Naive thymus-derived CD4-positive, alpha-beta T cell (primary cell): ENCODE measurements at regions not wholly inside any gene's neighbourhood (a gene's known extent, or its start where the extent isn't known, plus 50 kb on each side); places are given as distances from the start of the nearest gene placed in this dataset.

Source experiments
- ATAC-seq: fragments of 150-1000 bp; cut with Tn5 transposase; 2 replicates; pipeline ENCODE4 v1.10.0; 2021; ENCODE audit warnings: mild to moderate bottlenecking, moderate library complexity
- CTCF ChIA-PET: fragments of 350-600 bp; sonication (Branson Sonifier 250); formaldehyde crosslinking; loops from one replicate; lab custom pipeline; 2021; ENCODE audit warnings: antibody characterized with exemption; lab: Charles Lee
- POLR2A ChIA-PET: fragments of 350-600 bp; sonication (Branson Sonifier 250); formaldehyde crosslinking; loops from one replicate; lab custom pipeline; 2021; ENCODE audit warnings: antibody characterized with exemption, inconsistent platforms; lab: Charles Lee
- DNase-seq, 9 donors: peaks; one replicate each; pipeline versions ENCODE4 v3.0.0 to v3.0.0-alpha.2; 2020 to 2022; ENCODE audit warnings: mixed read lengths in 1 of 9
- H3K27ac ChIP-seq: one replicate; pipeline ENCODE4 v1.7.0; 2013; ENCODE audit warnings: mild to moderate bottlenecking, low read depth, low read length, moderate library complexity
- H3K27me3 ChIP-seq, 2 donors: one replicate each; pipeline ENCODE4 v1.7.0; 2013; ENCODE audit warnings: low read length in 2 of 2, mild to moderate bottlenecking in 2 of 2, moderate library complexity in 2 of 2; ENCODE audit not compliant: control insufficient read depth in 2 of 2, insufficient read depth in 2 of 2
- H3K36me3 ChIP-seq, 3 experiments: 1 replicate in 2 of 3; 2 replicates in 1 of 3; pipeline ENCODE4 v1.7.0; 2013; ENCODE audit warnings: low read length in 3 of 3, mild to moderate bottlenecking in 3 of 3, moderate library complexity in 1 of 3; ENCODE audit not compliant: insufficient read depth in 3 of 3, control insufficient read depth in 2 of 3
- H3K4me1 ChIP-seq, 2 donors: one replicate each; pipeline ENCODE4 v1.7.0; 2013; ENCODE audit warnings: low read length in 2 of 2, mild to moderate bottlenecking in 2 of 2, moderate library complexity in 1 of 2; ENCODE audit not compliant: control insufficient read depth in 2 of 2, insufficient read depth in 2 of 2
- H3K4me3 ChIP-seq: 2 replicates; pipeline ENCODE4 v1.7.0; 2013; ENCODE audit warnings: mild to moderate bottlenecking, low read length
- H3K9me3 ChIP-seq, 3 experiments: 1 replicate in 2 of 3; 2 replicates in 1 of 3; pipeline ENCODE4 v1.7.0; 2013; ENCODE audit warnings: low read length in 3 of 3; ENCODE audit not compliant: control insufficient read depth in 2 of 3
- H3K27ac Mint-ChIP-seq, 9 donors: one replicate each; pipeline ENCODE4 v1.8.0; 2020 to 2022; ENCODE audit warnings: mixed read lengths in 9 of 9, mild to moderate bottlenecking in 8 of 9, moderate library complexity in 5 of 9, inconsistent platforms in 2 of 9
- H3K27me3 Mint-ChIP-seq, 5 donors: one replicate each; pipeline ENCODE4 v1.8.0; 2021 to 2022; ENCODE audit warnings: mixed read lengths in 5 of 5, mild to moderate bottlenecking in 1 of 5
- H3K36me3 Mint-ChIP-seq, 5 donors: one replicate each; pipeline ENCODE4 v1.8.0; 2020 to 2022; ENCODE audit warnings: mixed read lengths in 5 of 5, mild to moderate bottlenecking in 3 of 5, inconsistent platforms in 1 of 5
- H3K4me1 Mint-ChIP-seq, 7 donors: one replicate each; pipeline ENCODE4 v1.8.0; 2020 to 2022; ENCODE audit warnings: mixed read lengths in 7 of 7, mild to moderate bottlenecking in 3 of 7, inconsistent platforms in 1 of 7
- H3K4me3 Mint-ChIP-seq, 10 donors: one replicate each; pipeline ENCODE4 v1.8.0; 2020 to 2022; ENCODE audit warnings: mild to moderate bottlenecking in 10 of 10, mixed read lengths in 10 of 10, moderate library complexity in 6 of 10, inconsistent platforms in 2 of 10
- H3K9me3 Mint-ChIP-seq, 11 donors: one replicate each; pipeline ENCODE4 v1.8.0; 2020 to 2022; ENCODE audit warnings: mixed read lengths in 11 of 11, mild to moderate bottlenecking in 4 of 11, inconsistent platforms in 1 of 11, moderate library complexity in 1 of 11
- intact Hi-C, 2 donors: fragments of 100-400 bp; cut with micrococcal nuclease; formaldehyde crosslinking; loops; one replicate each; pipeline ENCODE4 v1.15.1; 2023

- no peak for ATAC-seq
- ChIA-PET CTCF (no interaction called here), POLR2A (no interaction called here)
- Histone ChIP-seq H3K9me3 (no peaks in the 10 kb centered on the region), H3K36me3 (no peaks in the 10 kb centered on the region), H3K4me1 (no peaks in the 10 kb centered on the region), H3K27me3 (no peaks in the 10 kb centered on the region), H3K4me3 (no peak overlapping the region), H3K27ac (no peak overlapping the region)
- intact Hi-C loops: no loop called here
- H3K27me3 Mint-ChIP-seq: peaks cover 0 to 3% (median 0%) of the 10 kb centered on the region in 5 donors
- H3K4me1 Mint-ChIP-seq: no peaks in the 10 kb centered on the region
- no peak for DNase-seq
- H3K27ac Mint-ChIP-seq: no peak overlapping the region
- H3K36me3 Mint-ChIP-seq: no peaks in the 10 kb centered on the region
- peaks cover 0 to 6% (median 0%) of the 10 kb centered on the region in 11 donors for H3K9me3 Mint-ChIP-seq
- H3K4me3 Mint-ChIP-seq: no peak overlapping the region
These were observed 301.2 kb downstream of the AASDHPPT start for GRCh38 chr11:106378513-106379179.

DNA sequence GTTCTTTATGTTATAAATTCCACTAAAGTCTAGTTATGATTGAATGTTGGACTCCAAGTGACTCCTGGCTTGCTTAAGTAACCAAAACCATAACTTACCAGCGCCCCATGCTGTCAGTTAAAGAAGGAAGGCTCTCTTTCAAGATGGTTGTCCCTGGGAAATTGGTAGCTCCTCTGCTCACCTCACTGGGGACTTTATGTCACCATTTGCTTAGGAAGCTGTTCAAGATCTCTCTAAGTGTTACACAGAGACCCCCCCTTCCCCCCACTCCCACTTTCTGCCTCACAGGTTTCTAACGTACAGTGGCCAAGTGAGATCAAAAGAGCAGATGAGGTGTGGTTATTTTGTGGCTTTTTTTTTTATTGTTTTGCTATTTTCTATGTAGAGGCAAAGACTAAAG, 301.8 kb downstream of the AASDHPPT start:
- H3K4me1 ChIP-seq: no peaks in the 10 kb centered on the region
- DNase-seq (no peak), ATAC-seq (no peak)
- H3K27ac Mint-ChIP-seq: no peak overlapping the region
- POLR2A ChIA-PET: no interaction called here
- no peaks in the 10 kb centered on the region for H3K36me3 ChIP-seq
- H3K27ac ChIP-seq: no peak overlapping the region
- peaks cover 0 to 3% (median 0%) of the 10 kb centered on the region in 5 donors for H3K27me3 Mint-ChIP-seq
- no peaks in the 10 kb centered on the region for H3K27me3 ChIP-seq
- no peaks in the 10 kb centered on the region for H3K4me1 Mint-ChIP-seq
- peaks cover 0 to 12% (median 1%) of the 10 kb centered on the region in 11 donors for H3K9me3 Mint-ChIP-seq
- no peaks in the 10 kb centered on the region for H3K36me3 Mint-ChIP-seq
- H3K4me3 ChIP-seq: no peak overlapping the region
- intact Hi-C loops: no loop called here
- no peak overlapping the region for H3K4me3 Mint-ChIP-seq
- H3K9me3 ChIP-seq: no peaks in the 10 kb centered on the region
- CTCF ChIA-PET: no interaction called here

DNA sequence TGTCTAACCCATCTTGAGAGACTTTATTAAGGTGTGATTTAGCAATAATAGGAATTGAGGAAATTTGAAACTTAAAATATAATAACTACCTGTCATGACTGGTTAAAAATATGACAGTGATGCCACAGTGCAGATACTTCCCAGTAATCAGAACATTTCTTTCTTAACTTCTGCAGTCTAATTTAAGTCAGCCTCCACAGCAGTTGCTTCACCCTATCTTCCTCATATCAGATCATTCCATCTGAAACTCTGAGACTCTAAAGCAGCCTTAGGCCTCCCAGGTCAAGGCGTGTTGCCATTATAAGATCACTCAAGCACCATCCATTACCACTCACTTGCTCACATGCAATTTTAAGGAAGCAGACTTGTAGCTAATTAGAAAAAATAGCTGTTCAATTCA, 302.2 kb downstream of the AASDHPPT start:
- CTCF ChIA-PET: no interaction called here
- Histone ChIP-seq H3K4me3 (no peak overlapping the region), H3K9me3 (no peaks in the 10 kb centered on the region), H3K36me3 (no peaks in the 10 kb centered on the region), H3K4me1 (no peaks in the 10 kb centered on the region), H3K27me3 (no peaks in the 10 kb centered on the region), H3K27ac (no peak overlapping the region)
- no peak for ATAC-seq
- Mint-ChIP-seq H3K27ac (no peak overlapping the region), H3K4me1 (no peaks in the 10 kb centered on the region), H3K36me3 (no peaks in the 10 kb centered on the region), H3K9me3 (peaks cover 0 to 13% (median 2%) of the 10 kb centered on the region in 11 donors), H3K27me3 (peaks cover 0 to 3% (median 0%) of the 10 kb centered on the region in 5 donors), H3K4me3 (no peak overlapping the region)
- POLR2A ChIA-PET: no interaction called here
- no peak for DNase-seq
- intact Hi-C loops: no loop called here

DNA sequence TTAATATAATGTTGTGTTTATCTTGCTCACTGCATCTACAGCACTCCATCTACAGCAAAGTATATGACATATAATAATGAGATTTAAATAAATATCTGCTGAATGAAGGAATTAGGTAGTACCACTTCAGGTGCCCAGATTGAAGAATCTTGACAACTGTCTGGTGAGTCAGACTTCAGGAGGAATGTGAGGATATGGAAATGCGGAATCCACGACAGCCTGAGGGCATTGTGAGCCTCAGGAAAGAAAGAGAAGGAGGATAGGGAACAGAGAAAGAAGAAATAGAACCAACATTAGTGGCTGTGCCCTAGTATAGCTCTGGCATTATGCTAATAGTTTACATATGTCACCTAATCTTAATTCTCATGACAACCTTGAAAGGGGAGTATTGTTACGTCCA, 304.4 kb downstream of the AASDHPPT start:
- Mint-ChIP-seq H3K4me1 (no peaks in the 10 kb centered on the region), H3K27me3 (no peaks in the 10 kb centered on the region), H3K27ac (no peak overlapping the region), H3K9me3 (peaks cover 0 to 10% (median 4%) of the 10 kb centered on the region in 11 donors), H3K4me3 (no peak overlapping the region), H3K36me3 (no peaks in the 10 kb centered on the region)
- intact Hi-C loops: no loop called here
- no peaks in the 10 kb centered on the region for H3K9me3 ChIP-seq
- no peaks in the 10 kb centered on the region for H3K36me3 ChIP-seq
- POLR2A ChIA-PET: no interaction called here
- no peak overlapping the region for H3K4me3 ChIP-seq
- CTCF ChIA-PET: no interaction called here
- ATAC-seq (no peak), DNase-seq (no peak)
- H3K27me3 ChIP-seq: no peaks in the 10 kb centered on the region
- H3K4me1 ChIP-seq: no peaks in the 10 kb centered on the region
- H3K27ac ChIP-seq: no peak overlapping the region

DNA sequence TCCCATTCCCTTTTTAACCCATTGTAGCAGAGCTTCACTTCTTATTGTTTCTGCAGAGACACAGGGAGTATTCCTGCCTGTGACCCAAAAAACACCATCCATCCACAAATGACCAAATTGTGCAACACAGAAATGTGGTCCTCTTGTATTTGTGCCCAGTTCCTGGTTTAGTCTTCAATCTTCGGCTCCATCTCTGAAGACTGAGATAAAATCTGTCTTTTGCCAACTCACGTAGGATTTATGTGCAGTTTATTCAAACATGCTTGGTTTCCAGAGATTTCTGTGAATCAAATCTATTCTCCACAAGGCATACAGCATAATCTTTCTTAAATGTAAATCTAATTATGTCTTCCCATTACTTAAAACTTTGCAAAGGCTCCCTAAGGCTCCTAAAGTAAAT, 307.0 kb downstream of the AASDHPPT start:
- no peak for ATAC-seq
- CTCF ChIA-PET: no interaction called here
- H3K27me3 Mint-ChIP-seq: no peaks in the 10 kb centered on the region
- no peaks in the 10 kb centered on the region for H3K36me3 Mint-ChIP-seq
- no peaks in the 10 kb centered on the region for H3K4me1 ChIP-seq
- H3K4me1 Mint-ChIP-seq: no peaks in the 10 kb centered on the region
- POLR2A ChIA-PET: interaction anchor here (0.6 kb wide), 1 partner anchor 310 kb away, joined by 3 read pairs; no protein-coding TSS in a partner anchor
- H3K27ac Mint-ChIP-seq: no peak overlapping the region
- H3K9me3 ChIP-seq: no peaks in the 10 kb centered on the region
- intact Hi-C loops: no loop called here
- no peak overlapping the region for H3K4me3 ChIP-seq
- no peak overlapping the region for H3K27ac ChIP-seq
- no peaks in the 10 kb centered on the region for H3K36me3 ChIP-seq
- DNase-seq: no peak
- peaks cover 0 to 18% (median 5%) of the 10 kb centered on the region in 11 donors for H3K9me3 Mint-ChIP-seq
- H3K4me3 Mint-ChIP-seq: no peak overlapping the region
- no peaks in the 10 kb centered on the region for H3K27me3 ChIP-seq

- Mint-ChIP-seq H3K4me3 (no peak overlapping the region), H3K9me3 (peaks cover 0 to 19% (median 5%) of the 10 kb centered on the region in 11 donors), H3K4me1 (no peaks in the 10 kb centered on the region), H3K27ac (no peak overlapping the region), H3K27me3 (no peaks in the 10 kb centered on the region), H3K36me3 (no peaks in the 10 kb centered on the region)
- Histone ChIP-seq H3K9me3 (no peaks in the 10 kb centered on the region), H3K4me3 (no peak overlapping the region), H3K4me1 (no peaks in the 10 kb centered on the region), H3K36me3 (no peaks in the 10 kb centered on the region), H3K27ac (no peak overlapping the region), H3K27me3 (no peaks in the 10 kb centered on the region)
- CTCF ChIA-PET: no interaction called here
- POLR2A ChIA-PET: no interaction called here
- intact Hi-C loops: no loop called here
- DNase-seq (no peak), ATAC-seq (no peak)
These were observed 309.1 kb downstream of the AASDHPPT start for GRCh38 chr11:106386519-106386918.

- CTCF ChIA-PET: no interaction called here
- peaks cover 0 to 19% (median 5%) of the 10 kb centered on the region in 11 donors for H3K9me3 Mint-ChIP-seq
These were observed 311.6 kb downstream of the AASDHPPT start for GRCh38 chr11:106389101-106389500.

More at GRCh38 chr11:106389101-106389500, 311.6 kb downstream of the AASDHPPT start:
- no peaks in the 10 kb centered on the region for H3K9me3 ChIP-seq
- Mint-ChIP-seq H3K27me3 (peaks cover 0 to 4% (median 0%) of the 10 kb centered on the region in 5 donors), H3K27ac (no peak overlapping the region), H3K36me3 (no peaks in the 10 kb centered on the region), H3K4me3 (no peak overlapping the region), H3K4me1 (no peaks in the 10 kb centered on the region)
- H3K27me3 ChIP-seq: no peaks in the 10 kb centered on the region
- intact Hi-C loops: no loop called here
- POLR2A ChIA-PET: no interaction called here
- no peak overlapping the region for H3K4me3 ChIP-seq
- H3K36me3 ChIP-seq: no peaks in the 10 kb centered on the region
- no peak for ATAC-seq
- no peak overlapping the region for H3K27ac ChIP-seq
- DNase-seq: no peak
- no peaks in the 10 kb centered on the region for H3K4me1 ChIP-seq
